Lower lobe of right lung (tissue), 2 donors: ENCODE measurements at regions not wholly inside any gene's neighbourhood (a gene's known extent, or its start where the extent isn't known, plus 50 kb on each side); places are given as distances from the start of the nearest gene placed in this dataset.
"Not testable (repeated sequence)": the region's sequence is repeated elsewhere in the genome, so short reads cannot be mapped to it uniquely, and the experiment has no call there.

Experiments
- ATAC-seq, 2 donors: fragments of 200-7000 bp; cut with Tn5 transposase; one replicate each; pipeline ENCODE4 v1.9.1; 2020 to 2022; ENCODE audit warnings: mild to moderate bottlenecking in 2 of 2, moderate library complexity in 2 of 2
- DNase-seq: peaks from one replicate; pipeline ENCODE4 v3.0.0-alpha.2; 2020
- H3K27ac ChIP-seq: fragments of 200-600 bp; one replicate; pipeline ENCODE4 v1.8.0; 2022
- H3K27me3 ChIP-seq: fragments of 200-600 bp; one replicate; pipeline ENCODE4 v1.8.0; 2022; ENCODE audit warnings: low read depth
- H3K36me3 ChIP-seq: fragments of 200-600 bp; one replicate; pipeline ENCODE4 v1.8.0; 2022; ENCODE audit warnings: mild to moderate bottlenecking
- H3K4me1 ChIP-seq: fragments of 200-600 bp; one replicate; pipeline ENCODE4 v1.8.0; 2022
- H3K4me3 ChIP-seq: fragments of 200-600 bp; one replicate; pipeline ENCODE4 v1.8.0; 2022; ENCODE audit warnings: mild to moderate bottlenecking
- H3K9me3 ChIP-seq: fragments of 200-600 bp; one replicate; pipeline ENCODE4 v1.8.0; 2022
- CTCF ChIP-seq: fragments of 200-600 bp; IDR thresholded peaks from one replicate; pipeline ENCODE4 v1.8.0; 2022; ENCODE audit warnings: antibody characterized with exemption, mild to moderate bottlenecking
- intact Hi-C: fragments of 100-400 bp; cut with DNase I; formaldehyde crosslinking; loops from one replicate; pipeline ENCODE4 v1.11.0; 2022
- donor health status: DM: no; HTN: yes; CAD: no; lungs with severe emphysema.

GRCh38 chr12:105880824-105881388 is 257.8 kb downstream of the NUAK1 start:
- no peak for TF ChIP-seq CTCF
- Histone ChIP-seq H3K9me3 (no peaks in the 10 kb centered on the region), H3K36me3 (no peaks in the 10 kb centered on the region), H3K27me3 (no peaks in the 10 kb centered on the region), H3K27ac (no peak overlapping the region), H3K4me1 (no peaks in the 10 kb centered on the region), H3K4me3 (no peak overlapping the region)
- no peak for DNase-seq
- intact Hi-C loops, result no loop called here
- no peak for ATAC-seq

DNA sequence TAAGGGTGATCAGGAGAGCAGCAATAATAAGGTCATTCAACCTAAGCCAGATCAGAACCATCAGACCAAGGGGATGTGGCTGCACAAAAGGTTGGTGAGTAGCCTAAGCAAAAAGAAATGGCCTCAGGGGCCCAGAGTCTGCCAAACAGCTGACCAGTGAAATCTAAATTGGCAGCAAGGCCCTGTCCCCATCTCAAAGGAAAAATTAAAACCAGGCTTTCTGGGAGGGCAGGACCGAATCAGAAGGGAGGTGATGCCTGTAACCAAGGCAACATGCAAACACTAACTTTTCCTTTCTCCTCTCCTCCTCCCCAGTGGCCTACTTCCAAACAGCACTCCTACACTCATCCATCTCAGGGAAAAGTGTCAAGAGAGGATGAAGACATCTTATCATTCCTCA is 256.4 kb downstream of the NUAK1 start:
- DNase-seq (no peak), ATAC-seq (no peak)
- Histone ChIP-seq H3K36me3 (no peaks in the 10 kb centered on the region), H3K27me3 (no peaks in the 10 kb centered on the region), H3K4me3 (no peak overlapping the region), H3K4me1 (no peaks in the 10 kb centered on the region), H3K27ac (no peak overlapping the region), H3K9me3 (no peaks in the 10 kb centered on the region)
- TF ChIP-seq CTCF, result no peak
- intact Hi-C loops, result no loop called here

- Histone ChIP-seq H3K27me3 (no peaks in the 10 kb centered on the region), H3K4me3 (no peak overlapping the region), H3K36me3 (no peaks in the 10 kb centered on the region), H3K27ac (no peak overlapping the region), H3K4me1 (no peaks in the 10 kb centered on the region), H3K9me3 (no peaks in the 10 kb centered on the region)
- intact Hi-C loops, result no loop called here
- DNase-seq (no peak), ATAC-seq (no peak)
- TF ChIP-seq CTCF, result no peak
Observed at GRCh38 chr12:105887131-105887530, 251.6 kb downstream of the NUAK1 start.

- no peak for TF ChIP-seq CTCF
- H3K27ac ChIP-seq, result no peak overlapping the region
- no peak overlapping the region for H3K4me3 ChIP-seq
- no peaks in the 10 kb centered on the region for H3K27me3 ChIP-seq
- DNase-seq (no peak), ATAC-seq (no peak)
- no peaks in the 10 kb centered on the region for H3K36me3 ChIP-seq
- H3K4me1 ChIP-seq, result no peaks in the 10 kb centered on the region
- H3K9me3 ChIP-seq, result no peaks in the 10 kb centered on the region
- intact Hi-C loops, result no loop called here
Observed at GRCh38 chr12:105888696-105889095, 250.1 kb downstream of the NUAK1 start.

DNA sequence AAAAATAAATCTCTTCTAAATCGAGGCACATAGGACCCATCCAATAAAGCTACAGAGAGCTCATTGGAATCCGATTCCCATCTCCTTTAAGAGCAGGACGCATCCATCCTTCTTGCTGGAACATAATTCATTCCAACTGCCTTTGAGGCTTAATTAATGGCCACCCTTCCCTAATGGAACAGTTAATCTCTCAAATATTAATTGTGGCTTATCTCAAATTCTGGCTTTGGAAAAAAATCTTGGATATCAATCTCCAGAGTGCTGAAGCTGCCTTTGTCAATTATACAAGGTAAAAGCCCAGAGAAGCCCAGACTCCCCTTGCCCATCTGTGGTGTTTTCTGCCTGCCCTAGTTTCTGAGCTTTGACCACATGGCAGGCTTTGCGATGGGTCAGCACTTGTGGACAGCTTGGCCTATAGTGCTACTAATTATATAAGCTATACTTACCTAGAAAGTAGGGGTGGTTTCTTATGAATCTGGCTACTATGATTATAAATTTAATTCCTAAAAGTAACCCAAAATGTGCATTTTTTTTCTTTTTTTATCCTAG is 246.3 kb downstream of the NUAK1 start:
- Histone ChIP-seq H3K4me1 (no peaks in the 10 kb centered on the region), H3K27ac (no peak overlapping the region), H3K9me3 (no peaks in the 10 kb centered on the region), H3K27me3 (no peaks in the 10 kb centered on the region), H3K36me3 (no peaks in the 10 kb centered on the region), H3K4me3 (no peak overlapping the region)
- no peak for TF ChIP-seq CTCF
- DNase-seq (no peak), ATAC-seq (no peak)
- intact Hi-C loops, result no loop called here

- H3K27me3 ChIP-seq, H3K9me3 ChIP-seq, H3K36me3 ChIP-seq, H3K4me3 ChIP-seq, DNase-seq, ATAC-seq, H3K4me1 ChIP-seq, intact Hi-C loops, H3K27ac ChIP-seq: not testable (repeated sequence)
Observed at GRCh38 chr12:105895197-105895832, 243.4 kb downstream of the NUAK1 start.
